AG04450 (cell line): ENCODE measurements at regions not wholly inside any gene's neighbourhood (a gene's known extent, or its start where the extent isn't known, plus 50 kb on each side); places are given as distances from the start of the nearest gene placed in this dataset.

ENCODE experiments used
- CTCF ChIA-PET: fragments of 300-600, 350-600 bp; formaldehyde crosslinking; extraction: SDS; loops from one replicate; lab custom pipeline; 2022; ENCODE audit warnings: antibody characterized with exemption, inconsistent platforms; lab: Charles Lee
- POLR2A ChIA-PET: fragments of 350-600 bp; formaldehyde crosslinking; extraction: SDS; loops from one replicate; lab custom pipeline; 2021; ENCODE audit warnings: antibody characterized with exemption, inconsistent platforms; lab: Yijun Ruan, JAX
- DNase-seq: peaks from one replicate; pipeline ENCODE4 v3.0.0-alpha.2; 2011; ENCODE audit warnings: low read depth, low spot score
- H3K27ac ChIP-seq: one replicate; pipeline ENCODE4 v1.5.1; 2012; ENCODE audit warnings: low read depth, low read length, control low read depth
- H3K27me3 ChIP-seq: one replicate; pipeline ENCODE4 v1.6.0; 2012; ENCODE audit warnings: low read length; ENCODE audit not compliant: control insufficient read depth, insufficient read depth
- H3K4me3 ChIP-seq: 2 replicates; pipeline ENCODE4 v1.5.1; 2011; ENCODE audit warnings: mild to moderate bottlenecking, low read depth, low read length, control low read depth
- H3K9me3 ChIP-seq: 2 replicates; pipeline ENCODE4 v1.5.1; 2012; ENCODE audit warnings: low read length; ENCODE audit not compliant: control insufficient read depth, insufficient read depth
- TF ChIP-seq, protein P1 (sequence below): IDR thresholded peaks from 2 replicates; pipeline ENCODE4 v1.5.1; 2011; ENCODE audit warnings: low read depth, low read length, control low read depth, inconsistent platforms

DNA sequence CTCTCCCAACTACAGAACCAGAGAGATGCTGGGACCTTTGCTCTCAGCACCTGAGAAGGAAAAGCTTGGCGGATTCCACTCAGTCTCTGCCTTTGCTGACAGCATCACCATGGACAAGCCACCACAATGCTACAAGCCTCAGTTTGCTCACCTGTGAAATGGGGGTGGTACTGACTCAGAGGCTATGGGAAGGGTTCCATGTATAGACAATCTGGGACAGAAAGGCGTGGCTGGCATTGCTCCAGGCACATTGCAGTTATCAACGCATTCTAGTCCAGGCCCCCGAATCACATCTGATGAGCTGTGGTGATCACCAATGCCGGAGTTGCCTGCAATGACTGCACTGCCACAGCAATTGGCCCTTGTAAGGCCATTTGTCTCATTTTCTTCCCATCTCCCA is 72.6 kb downstream of the ISX start:
- Histone ChIP-seq H3K27ac (no peak overlapping the region), H3K9me3 (no peaks in the 10 kb centered on the region; the same call in 1 of the 2 replicates), H3K27me3 (no peaks in the 10 kb centered on the region), H3K4me3 (no peak overlapping the region)
- TF ChIP-seq, protein P1, sequence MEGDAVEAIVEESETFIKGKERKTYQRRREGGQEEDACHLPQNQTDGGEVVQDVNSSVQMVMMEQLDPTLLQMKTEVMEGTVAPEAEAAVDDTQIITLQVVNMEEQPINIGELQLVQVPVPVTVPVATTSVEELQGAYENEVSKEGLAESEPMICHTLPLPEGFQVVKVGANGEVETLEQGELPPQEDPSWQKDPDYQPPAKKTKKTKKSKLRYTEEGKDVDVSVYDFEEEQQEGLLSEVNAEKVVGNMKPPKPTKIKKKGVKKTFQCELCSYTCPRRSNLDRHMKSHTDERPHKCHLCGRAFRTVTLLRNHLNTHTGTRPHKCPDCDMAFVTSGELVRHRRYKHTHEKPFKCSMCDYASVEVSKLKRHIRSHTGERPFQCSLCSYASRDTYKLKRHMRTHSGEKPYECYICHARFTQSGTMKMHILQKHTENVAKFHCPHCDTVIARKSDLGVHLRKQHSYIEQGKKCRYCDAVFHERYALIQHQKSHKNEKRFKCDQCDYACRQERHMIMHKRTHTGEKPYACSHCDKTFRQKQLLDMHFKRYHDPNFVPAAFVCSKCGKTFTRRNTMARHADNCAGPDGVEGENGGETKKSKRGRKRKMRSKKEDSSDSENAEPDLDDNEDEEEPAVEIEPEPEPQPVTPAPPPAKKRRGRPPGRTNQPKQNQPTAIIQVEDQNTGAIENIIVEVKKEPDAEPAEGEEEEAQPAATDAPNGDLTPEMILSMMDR = no peak
- CTCF ChIA-PET = no interaction called here
- DNase-seq = no peak
- POLR2A ChIA-PET = no interaction called here

DNA sequence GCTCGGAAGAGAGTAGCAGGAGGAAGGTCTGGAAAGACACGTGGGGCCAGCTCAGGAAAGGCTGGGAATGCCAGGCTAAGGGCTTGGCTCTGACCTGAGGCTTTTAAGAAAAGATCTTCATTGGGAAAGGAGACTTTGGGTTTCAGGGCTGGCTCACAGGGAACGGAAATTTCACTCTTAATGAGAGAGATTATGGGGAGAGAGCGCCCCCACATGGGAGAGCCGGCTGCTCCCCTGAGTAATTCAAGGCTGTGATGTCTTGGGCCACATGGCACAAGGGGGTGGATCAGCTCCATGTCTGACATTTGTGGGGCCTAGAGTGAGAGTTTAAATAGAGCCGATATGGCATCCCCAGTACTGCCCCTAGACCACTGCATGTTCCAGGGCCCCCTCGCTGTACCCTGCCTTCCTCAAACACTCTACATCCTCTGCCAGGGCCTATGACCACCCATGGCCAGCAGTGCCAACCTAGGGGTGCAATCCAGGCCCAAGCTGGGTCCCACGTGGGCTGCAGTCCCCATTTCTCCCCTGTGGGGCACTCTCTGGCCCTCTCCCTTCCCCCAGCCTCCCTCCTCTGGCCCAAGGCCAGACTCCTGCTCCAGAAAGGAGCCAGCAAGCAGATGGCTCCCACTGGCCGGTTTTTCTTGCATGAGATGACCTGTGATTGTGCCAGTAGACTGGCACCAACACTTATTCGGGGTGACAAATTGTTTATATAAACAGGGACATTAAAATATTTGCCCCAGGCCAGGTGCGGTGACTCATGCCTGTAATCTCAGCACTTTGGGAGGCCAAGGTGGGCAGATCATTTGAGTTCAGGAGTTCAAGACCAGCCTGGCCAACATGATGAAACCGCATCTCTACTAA is 75.2 kb downstream of the ISX start:
- CTCF ChIA-PET = interaction anchor here (1.4 kb wide), 1 partner anchor 10 kb away, joined by 4 read pairs; no protein-coding TSS in a partner anchor
- no peak overlapping the region for H3K27ac ChIP-seq
- no peak overlapping the region for H3K4me3 ChIP-seq
- no peaks in the 10 kb centered on the region; the same call in 1 of the 2 replicates for H3K9me3 ChIP-seq
- TF ChIP-seq, protein P1 = no peak
- POLR2A ChIA-PET = no interaction called here
- H3K27me3 ChIP-seq = no peaks in the 10 kb centered on the region
- DNase-seq = no peak

DNA sequence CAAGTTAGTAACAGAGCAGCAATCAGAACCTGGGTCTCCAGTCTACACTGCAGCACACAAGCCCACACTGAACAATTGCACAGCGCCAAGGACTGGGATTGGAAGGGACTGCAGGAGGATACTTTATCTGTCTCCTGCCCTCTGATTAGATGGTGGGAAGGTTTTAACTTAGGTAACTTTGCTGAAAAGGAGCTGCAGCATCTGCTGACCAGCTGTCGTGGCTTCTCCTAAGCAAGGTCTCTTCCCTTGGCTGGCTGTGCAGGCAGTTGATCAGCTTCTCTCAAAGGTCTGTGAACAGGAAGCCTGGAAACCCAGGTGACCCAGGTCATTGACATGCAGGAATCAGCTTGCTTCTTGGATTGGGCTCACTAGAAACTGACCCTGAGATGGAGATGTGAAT is 82.4 kb downstream of the ISX start:
- CTCF ChIA-PET = interaction anchor here (4.0 kb wide), 1 partner anchor 1224 kb away, joined by 31 read pairs; no protein-coding TSS in a partner anchor
- TF ChIP-seq, protein P1 = no peak
- DNase-seq = no peak

DNA sequence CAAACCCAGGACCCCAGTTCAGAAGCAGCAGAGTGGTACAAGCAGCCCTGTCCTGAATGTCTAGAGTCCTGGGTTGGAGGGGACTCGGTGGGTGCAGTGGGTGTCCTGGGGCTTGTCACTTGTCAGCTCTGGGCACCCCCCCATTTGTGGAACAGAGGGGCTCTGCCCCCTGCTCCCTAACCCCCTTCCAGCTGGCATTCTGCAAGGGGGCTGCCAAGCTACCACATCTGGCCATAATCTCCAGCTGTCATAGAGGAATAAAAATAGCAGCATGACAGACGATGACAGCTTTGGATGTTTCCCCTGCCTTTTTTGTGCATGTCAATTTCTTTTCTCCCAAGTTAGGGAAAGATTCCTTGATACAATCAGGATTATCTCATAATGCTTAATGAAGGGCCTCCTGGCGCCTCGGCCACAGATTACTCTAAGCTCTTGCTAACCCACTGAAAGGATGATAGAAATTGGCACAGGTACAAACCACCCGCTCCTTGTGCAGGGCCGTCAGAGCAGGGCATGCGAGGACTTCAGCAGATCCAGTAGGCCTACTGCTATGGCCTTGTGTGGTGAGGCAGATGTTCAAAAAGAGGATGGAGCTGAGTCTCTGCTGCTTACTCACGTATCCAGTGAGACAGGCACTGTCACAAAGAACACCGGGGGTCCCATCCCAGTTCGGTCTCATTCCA is 83.0 kb downstream of the ISX start:
- Histone ChIP-seq H3K27ac (no peak overlapping the region), H3K27me3 (no peaks in the 10 kb centered on the region), H3K9me3 (no peaks in the 10 kb centered on the region), H3K4me3 (no peak overlapping the region)
- ChIA-PET POLR2A (no interaction called here), CTCF (interaction anchor here (0.6 to 4.0 kb wide), 3 partner anchors 9 to 1849 kb away, joined by 4 to 31 read pairs (median 9); no protein-coding TSS in a partner anchor)
- no peak for DNase-seq
- TF ChIP-seq, protein P1 = no peak

More for the DNA sequence above, 82.4 kb downstream of the ISX start:
- no peaks in the 10 kb centered on the region for H3K9me3 ChIP-seq
- H3K27me3 ChIP-seq = no peaks in the 10 kb centered on the region
- POLR2A ChIA-PET = no interaction called here
- no peak overlapping the region for H3K4me3 ChIP-seq
- no peak overlapping the region for H3K27ac ChIP-seq
